ENCODE measurements at regions not wholly inside any gene's neighbourhood (a gene's known extent, or its start where the extent isn't known, plus 50 kb on each side); places are given as distances from the start of the nearest gene placed in this dataset.

- Histone ChIP-seq H2BK120ac (ENCODE audit: low read depth, low read length) (no peak overlapping the region), H4K5ac (ENCODE audit: low read depth, low read length) (no peak overlapping the region), H3K18ac (ENCODE audit: low read depth, low read length) (no peak overlapping the region), H2BK20ac (ENCODE audit: low read depth, low read length) (no peak overlapping the region), H3K27ac (ENCODE audit: insufficient read depth, low read length) (no peak overlapping the region), H3K79me1 (ENCODE audit: low read depth in 1 of 2, low read length in 2 of 2) (no peaks in the 10 kb centered on the region), H3K4me2 (ENCODE audit: low read depth, low read length) (no peak overlapping the region), H2BK5ac (ENCODE audit: low read depth, low read length, poor library complexity, severe bottlenecking) (no peak overlapping the region), H2AK5ac (ENCODE audit: low read depth, low read length) (no peak overlapping the region), H2AFZ (replicated peaks; ENCODE audit: low read length, poor library complexity) (no peak overlapping the region), H2AK9ac (replicated peaks; ENCODE audit: low read depth, low read length, poor library complexity) (no peak overlapping the region), H3K4me3 (ENCODE audit: insufficient read depth, low read depth, low read length) (no peak overlapping the region), H3K4ac (ENCODE audit: low read depth, low read length) (no peak overlapping the region), H3K27me3 (ENCODE audit: control insufficient read depth, insufficient read depth, low read length) (peaks cover 8% of the 10 kb centered on the region), H4K91ac (ENCODE audit: insufficient read depth, low read depth, low read length) (no peak overlapping the region), H3K4me1 (ENCODE audit: control insufficient read depth, insufficient read depth, low read length) (peaks cover 4% of the 10 kb centered on the region; the same call in 1 of the 2 replicates), H3K9me1 (ENCODE audit: insufficient read depth, low read length) (no peaks in the 10 kb centered on the region), H4K8ac (ENCODE audit: low read depth in 2 of 2, low read length in 2 of 2) (no peak overlapping the region), H3K14ac (replicated peaks; ENCODE audit: low read depth, low read length) (no peak overlapping the region), H3K9me3 (ENCODE audit: control insufficient read depth, insufficient read depth, low read length) (peaks cover 9% of the 10 kb centered on the region), H2BK15ac (ENCODE audit: low read depth, low read length) (no peak overlapping the region), H3K9ac (ENCODE audit: low read depth, low read length) (no peak overlapping the region), H3K56ac (ENCODE audit: extremely low read depth, insufficient read depth, low read length) (no peak overlapping the region), H3K23ac (ENCODE audit: low read depth, low read length) (no peak overlapping the region), H3K36me3 (ENCODE audit: control insufficient read depth, insufficient read depth, low read length) (no peaks in the 10 kb centered on the region), H4K20me1 (ENCODE audit: insufficient read depth, low read length) (no peaks in the 10 kb centered on the region)
- ATAC-seq (ENCODE audit: low read depth) (no peak), DNase-seq (no peak)
- intact Hi-C loops (cut with micrococcal nuclease) = loop anchor here (5.0 kb wide), 1 partner anchor 1399 kb away; no protein-coding TSS in a partner anchor
- BruUV-seq (replicated peaks) = no TSS peak
- in situ Hi-C loops (cut with MboI; ENCODE audit: low sequenced_read_pairs) = no loop called here
- WGBS, 2 experiments (ENCODE audit: extremely low coverage in 2 of 2, insufficient read length in 1 of 2) = no CpG with 5 or more reads among the region's 1 CpG
- dilution Hi-C loops (cut with HindIII; ENCODE audit: low sequenced_read_pairs, unreplicated experiment) = no loop called here
- POLR2A ChIA-PET (ENCODE audit: unreplicated experiment) = no interaction called here
- TF ChIP-seq SMC3 (IDR thresholded peaks at IDR 0.05; ENCODE audit: low read depth, low read length) = no peak
- no peak for TF ChIP-seq CEBPB (IDR thresholded peaks at IDR 0.05; ENCODE audit: low read depth, low read length)
- TF ChIP-seq CTCF (conservative IDR thresholded peaks at IDR 0.05; ENCODE audit: low read depth, low read length) = no peak
- no peak for TF ChIP-seq MXI1 (IDR thresholded peaks at IDR 0.05; ENCODE audit: borderline replicate concordance, low read depth, low read length)
- TF ChIP-seq USF2 (IDR thresholded peaks at IDR 0.05; ENCODE audit: low read depth, low read length) = no peak
- TF ChIP-seq CHD1 (IDR thresholded peaks at IDR 0.05; ENCODE audit: low read depth, low read length) = no peak
- no peak for TF ChIP-seq RFX5 (IDR thresholded peaks at IDR 0.05; ENCODE audit: low read depth, low read length)
- no peak for TF ChIP-seq RAD21 (IDR thresholded peaks at IDR 0.05; ENCODE audit: low read length)
- TF ChIP-seq ELK1 (IDR thresholded peaks at IDR 0.05; ENCODE audit: borderline replicate concordance, low read depth, low read length) = no peak
- TF ChIP-seq RCOR1 (IDR thresholded peaks at IDR 0.05; ENCODE audit: insufficient replicate concordance, low read length) = no peak
- TF ChIP-seq POLR2A (IDR thresholded peaks at IDR 0.05; ENCODE audit: low read depth, low read length) = no peak
- TF ChIP-seq NFE2L2 (IDR thresholded peaks at IDR 0.05; ENCODE audit: low read depth, low read length) = no peak
- TF ChIP-seq FOS (IDR thresholded peaks at IDR 0.05; ENCODE audit: low read depth, low read length) = no peak
- no peak for TF ChIP-seq MAFK (IDR thresholded peaks at IDR 0.05; ENCODE audit: low read depth, low read length)
- no peak for TF ChIP-seq MAZ (IDR thresholded peaks at IDR 0.05; ENCODE audit: borderline replicate concordance, low read depth, low read length)
- no peak for TF ChIP-seq BHLHE40 (IDR thresholded peaks at IDR 0.05; ENCODE audit: low read depth, low read length)
- CTCF ChIA-PET = interaction anchor here (0.6 kb wide), 1 partner anchor 328 kb away, joined by 4 read pairs; no protein-coding TSS in a partner anchor
Measured at GRCh38 chr9:86827893-86828292, 119.4 kb downstream of the GAS1 start.
